Progenitor cell of endocrine pancreas (in vitro differentiated cells): ENCODE measurements at regions not wholly inside any gene's neighbourhood (a gene's known extent, or its start where the extent isn't known, plus 50 kb on each side); places are given as distances from the start of the nearest gene placed in this dataset.

ENCODE experiments used
- DNase-seq: peaks from one replicate; pipeline ENCODE4 v3.0.0; 2021; ENCODE audit warnings: low spot score; ENCODE audit not compliant: unreplicated experiment
- H3K27ac Mint-ChIP-seq: 2 replicates; pipeline ENCODE4 v1.8.0; 2021; ENCODE audit warnings: mild to moderate bottlenecking, moderate library complexity, mixed read lengths
- H3K27me3 Mint-ChIP-seq: 2 replicates; pipeline ENCODE4 v1.8.0; 2021; ENCODE audit warnings: mixed read lengths
- H3K36me3 Mint-ChIP-seq: 2 replicates; pipeline ENCODE4 v1.8.0; 2022; ENCODE audit warnings: mixed read lengths; ENCODE audit not compliant: insufficient read depth
- H3K4me1 Mint-ChIP-seq: 2 replicates; pipeline ENCODE4 v1.8.0; 2021; ENCODE audit warnings: low read depth, mixed read lengths
- H3K4me3 Mint-ChIP-seq: 2 replicates; pipeline ENCODE4 v1.8.0; 2021; ENCODE audit warnings: low read depth, mild to moderate bottlenecking, moderate library complexity, mixed read lengths
- H3K9me3 Mint-ChIP-seq: 2 replicates; pipeline ENCODE4 v1.8.0; 2021; ENCODE audit warnings: low read depth, mixed read lengths
- CTCF ChIP-seq: fragments of 200-600 bp; sonication (generic); IDR thresholded peaks from one replicate; pipeline ENCODE4 v1.5.0; 2021; ENCODE audit warnings: antibody characterized with exemption, mild to moderate bottlenecking; ENCODE audit not compliant: unreplicated experiment

- no peak overlapping the region for H3K27ac Mint-ChIP-seq
- H3K4me1 Mint-ChIP-seq, result peaks cover 5% of the 10 kb centered on the region
- DNase-seq, result no peak
- TF ChIP-seq CTCF, result no peak
- H3K27me3 Mint-ChIP-seq, result no peaks in the 10 kb centered on the region
- no peaks in the 10 kb centered on the region for H3K36me3 Mint-ChIP-seq
- H3K9me3 Mint-ChIP-seq, result no peaks in the 10 kb centered on the region
- H3K4me3 Mint-ChIP-seq, result no peak overlapping the region
These were observed 73.8 kb upstream of the DCN start for GRCh38 chr12:91256411-91256810.

GRCh38 chr12:91252341-91252740, 69.7 kb upstream of the DCN start:
- Mint-ChIP-seq H3K27me3 (no peaks in the 10 kb centered on the region), H3K36me3 (no peaks in the 10 kb centered on the region), H3K4me1 (no peaks in the 10 kb centered on the region), H3K4me3 (no peak overlapping the region), H3K27ac (no peak overlapping the region), H3K9me3 (no peaks in the 10 kb centered on the region)
- DNase-seq, result no peak
- no peak for TF ChIP-seq CTCF

- Mint-ChIP-seq H3K27ac (no peak overlapping the region), H3K4me1 (no peaks in the 10 kb centered on the region), H3K4me3 (no peak overlapping the region), H3K9me3 (no peaks in the 10 kb centered on the region), H3K36me3 (no peaks in the 10 kb centered on the region), H3K27me3 (no peaks in the 10 kb centered on the region)
- no peak for DNase-seq
- no peak for TF ChIP-seq CTCF
These were observed 67.7 kb upstream of the DCN start for GRCh38 chr12:91250273-91250665.

GRCh38 chr12:91249518-91250272, 67.1 kb upstream of the DCN start:
- H3K4me3 Mint-ChIP-seq, result no peak overlapping the region
- H3K36me3 Mint-ChIP-seq, result no peaks in the 10 kb centered on the region
- H3K27me3 Mint-ChIP-seq, result no peaks in the 10 kb centered on the region
- no peak overlapping the region for H3K27ac Mint-ChIP-seq
- H3K9me3 Mint-ChIP-seq, result no peaks in the 10 kb centered on the region
- no peak for DNase-seq
- no peaks in the 10 kb centered on the region for H3K4me1 Mint-ChIP-seq
- no peak for TF ChIP-seq CTCF

- no peak for DNase-seq
- Mint-ChIP-seq H3K4me1 (no peaks in the 10 kb centered on the region), H3K27ac (no peak overlapping the region), H3K36me3 (no peaks in the 10 kb centered on the region), H3K9me3 (no peaks in the 10 kb centered on the region), H3K27me3 (no peaks in the 10 kb centered on the region), H3K4me3 (no peak overlapping the region)
- TF ChIP-seq CTCF, result no peak
These were observed 66.4 kb upstream of the DCN start for GRCh38 chr12:91249054-91249453.
